GM13976 (cell line): ENCODE measurements at regions not wholly inside any gene's neighbourhood (a gene's known extent, or its start where the extent isn't known, plus 50 kb on each side); places are given as distances from the start of the nearest gene placed in this dataset.

Source experiments
- DNase-seq: peaks from one replicate; pipeline ENCODE4 v3.0.0; 2012; ENCODE audit warnings: low spot score
- CTCF ChIP-seq: IDR thresholded peaks from 2 replicates; pipeline ENCODE4 v1.5.1; 2012; ENCODE audit warnings: borderline replicate concordance, mild to moderate bottlenecking; ENCODE audit not compliant: insufficient read depth; ENCODE audit errors: extremely low read depth, missing control alignments, control extremely low read depth
- in situ Hi-C: fragments of 300-500 bp; cut with MboI; formaldehyde crosslinking; loops from one replicate; pipeline ENCODE4 v1.12.0; 2022; ENCODE audit warnings: low sequenced_read_pairs, mixed read lengths, inconsistent platforms; ENCODE audit not compliant: unreplicated experiment

- no peak for TF ChIP-seq CTCF
- in situ Hi-C loops = no loop called here
- no peak for DNase-seq
Measured at GRCh38 chr2:58974426-58974825, 733.3 kb upstream of the FANCL start.

DNA sequence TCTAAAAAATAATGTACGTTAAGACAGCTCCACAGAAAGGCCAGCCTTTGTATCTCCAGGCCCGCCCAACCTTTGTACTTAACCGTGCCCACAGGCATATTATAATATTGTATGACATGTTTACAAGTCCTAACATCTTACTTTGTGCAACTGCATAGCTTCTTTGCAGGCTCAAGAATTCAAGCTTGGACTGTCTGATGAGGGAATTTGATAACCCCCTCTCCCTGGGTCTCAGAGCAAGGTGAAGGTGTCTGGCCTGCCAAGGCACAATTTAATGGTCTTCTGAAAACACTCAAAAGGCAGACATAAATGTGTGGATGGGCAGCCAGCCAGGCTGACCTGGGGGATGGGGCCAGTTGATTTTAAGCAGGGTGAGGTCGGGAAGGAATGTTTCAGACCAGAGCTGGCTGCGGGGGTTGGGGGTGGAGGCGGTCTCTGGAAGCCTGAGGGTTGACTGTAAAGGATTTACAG is 732.7 kb upstream of the FANCL start:
- DNase-seq = no peak
- no peak for TF ChIP-seq CTCF
- in situ Hi-C loops = no loop called here

- TF ChIP-seq CTCF = no peak
- in situ Hi-C loops = no loop called here
- DNase-seq = no peak
Measured at GRCh38 chr2:58972737-58973136, 731.6 kb upstream of the FANCL start.

GRCh38 chr2:58971511-58972360 is 730.6 kb upstream of the FANCL start:
- TF ChIP-seq CTCF = no peak
- no peak for DNase-seq
- in situ Hi-C loops = no loop called here

DNA sequence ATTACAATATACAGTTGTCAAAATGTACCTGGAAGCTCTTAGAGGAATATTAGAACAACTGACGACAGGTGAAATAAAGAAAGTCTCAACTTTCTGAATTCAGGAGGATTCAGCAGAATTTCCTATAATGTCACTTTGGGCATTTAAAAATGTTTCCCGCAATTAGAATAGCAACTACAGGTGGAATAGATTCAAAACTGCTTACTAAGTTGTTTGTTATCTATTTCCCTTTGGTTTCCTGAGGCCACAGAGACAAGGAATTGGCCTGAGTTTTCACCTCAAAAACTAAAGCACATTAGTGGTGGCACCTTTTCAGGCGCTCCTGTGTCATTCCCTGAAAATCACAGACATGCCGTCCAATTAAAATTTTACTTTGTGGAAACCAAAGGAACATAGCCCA is 729.2 kb upstream of the FANCL start:
- TF ChIP-seq CTCF = no peak
- in situ Hi-C loops = no loop called here
- DNase-seq = no peak

GRCh38 chr2:58968885-58969284 is 727.8 kb upstream of the FANCL start:
- no peak for DNase-seq
- TF ChIP-seq CTCF = no peak
- in situ Hi-C loops = no loop called here

DNA sequence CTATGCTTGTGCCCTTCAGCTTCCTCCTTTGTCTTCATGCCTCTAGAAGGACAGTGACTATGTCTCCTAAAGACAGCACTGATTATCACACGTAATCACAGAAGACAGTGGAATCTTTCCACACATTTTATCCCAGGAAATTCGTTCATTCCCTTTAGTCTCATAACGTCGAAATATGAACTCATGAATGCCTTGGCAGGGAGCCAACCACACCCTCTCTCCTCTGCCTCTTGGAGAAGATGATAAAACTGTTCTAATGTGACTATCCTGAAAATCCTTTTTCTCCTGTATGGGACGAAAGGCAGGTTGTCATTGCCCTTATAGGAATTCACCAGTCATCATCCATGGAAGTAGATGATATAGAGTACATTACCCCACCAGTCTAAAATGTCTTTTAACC is 726.6 kb upstream of the FANCL start:
- in situ Hi-C loops = no loop called here
- TF ChIP-seq CTCF = no peak

More for the DNA sequence above, 726.6 kb upstream of the FANCL start:
- DNase-seq = no peak
